GM12865 (cell line): ENCODE measurements at regions not wholly inside any gene's neighbourhood (a gene's known extent, or its start where the extent isn't known, plus 50 kb on each side); places are given as distances from the start of the nearest gene placed in this dataset.

Source experiments
- DNase-seq: peaks from one replicate; pipeline ENCODE4 v3.0.0; 2010; ENCODE audit warnings: low read depth
- H3K4me3 ChIP-seq: 2 replicates; pipeline ENCODE4 v1.5.1; 2011; ENCODE audit warnings: mild to moderate bottlenecking, low read depth, low read length, control low read depth
- TF ChIP-seq, protein P1 (sequence below): IDR thresholded peaks from 2 replicates; pipeline ENCODE4 v1.5.1; 2011; ENCODE audit warnings: low read length, control low read depth, low read depth, inconsistent platforms; ENCODE audit not compliant: insufficient read depth; ENCODE audit errors: missing control alignments

DNA sequence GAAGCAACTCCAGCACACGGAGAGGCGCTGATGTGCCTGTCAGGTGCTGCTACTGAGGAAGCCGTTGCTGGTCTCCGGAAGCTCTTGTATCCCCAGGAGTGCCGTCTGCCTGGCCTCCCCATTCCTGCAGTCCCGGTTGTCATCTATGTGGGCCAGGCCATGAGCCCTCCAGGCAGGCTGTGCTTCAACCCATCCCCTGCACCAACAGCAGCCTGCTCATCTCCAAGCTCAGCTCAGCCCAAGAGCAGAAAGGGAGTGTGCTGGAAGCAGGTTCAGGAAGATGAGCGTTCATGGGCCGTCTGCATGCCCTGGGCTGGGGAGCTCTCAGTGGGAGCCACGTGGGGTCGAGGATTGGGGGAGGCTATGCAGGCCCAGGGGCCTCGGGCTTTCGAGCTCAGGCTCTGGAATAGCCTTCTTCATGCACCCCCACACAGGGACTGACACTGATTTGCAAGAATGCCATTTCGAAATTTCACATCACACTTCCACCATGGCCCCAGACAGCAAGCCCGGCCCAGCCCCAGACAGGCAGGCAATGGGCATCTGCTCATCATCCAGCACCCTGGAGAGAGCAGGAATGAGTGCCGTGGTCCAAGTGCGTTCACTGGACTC, 164.5 kb downstream of the KIF26A start:
- H3K4me3 ChIP-seq, result no peak overlapping the region
- DNase-seq, result no peak
- TF ChIP-seq, protein P1, sequence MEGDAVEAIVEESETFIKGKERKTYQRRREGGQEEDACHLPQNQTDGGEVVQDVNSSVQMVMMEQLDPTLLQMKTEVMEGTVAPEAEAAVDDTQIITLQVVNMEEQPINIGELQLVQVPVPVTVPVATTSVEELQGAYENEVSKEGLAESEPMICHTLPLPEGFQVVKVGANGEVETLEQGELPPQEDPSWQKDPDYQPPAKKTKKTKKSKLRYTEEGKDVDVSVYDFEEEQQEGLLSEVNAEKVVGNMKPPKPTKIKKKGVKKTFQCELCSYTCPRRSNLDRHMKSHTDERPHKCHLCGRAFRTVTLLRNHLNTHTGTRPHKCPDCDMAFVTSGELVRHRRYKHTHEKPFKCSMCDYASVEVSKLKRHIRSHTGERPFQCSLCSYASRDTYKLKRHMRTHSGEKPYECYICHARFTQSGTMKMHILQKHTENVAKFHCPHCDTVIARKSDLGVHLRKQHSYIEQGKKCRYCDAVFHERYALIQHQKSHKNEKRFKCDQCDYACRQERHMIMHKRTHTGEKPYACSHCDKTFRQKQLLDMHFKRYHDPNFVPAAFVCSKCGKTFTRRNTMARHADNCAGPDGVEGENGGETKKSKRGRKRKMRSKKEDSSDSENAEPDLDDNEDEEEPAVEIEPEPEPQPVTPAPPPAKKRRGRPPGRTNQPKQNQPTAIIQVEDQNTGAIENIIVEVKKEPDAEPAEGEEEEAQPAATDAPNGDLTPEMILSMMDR, result no peak

DNA sequence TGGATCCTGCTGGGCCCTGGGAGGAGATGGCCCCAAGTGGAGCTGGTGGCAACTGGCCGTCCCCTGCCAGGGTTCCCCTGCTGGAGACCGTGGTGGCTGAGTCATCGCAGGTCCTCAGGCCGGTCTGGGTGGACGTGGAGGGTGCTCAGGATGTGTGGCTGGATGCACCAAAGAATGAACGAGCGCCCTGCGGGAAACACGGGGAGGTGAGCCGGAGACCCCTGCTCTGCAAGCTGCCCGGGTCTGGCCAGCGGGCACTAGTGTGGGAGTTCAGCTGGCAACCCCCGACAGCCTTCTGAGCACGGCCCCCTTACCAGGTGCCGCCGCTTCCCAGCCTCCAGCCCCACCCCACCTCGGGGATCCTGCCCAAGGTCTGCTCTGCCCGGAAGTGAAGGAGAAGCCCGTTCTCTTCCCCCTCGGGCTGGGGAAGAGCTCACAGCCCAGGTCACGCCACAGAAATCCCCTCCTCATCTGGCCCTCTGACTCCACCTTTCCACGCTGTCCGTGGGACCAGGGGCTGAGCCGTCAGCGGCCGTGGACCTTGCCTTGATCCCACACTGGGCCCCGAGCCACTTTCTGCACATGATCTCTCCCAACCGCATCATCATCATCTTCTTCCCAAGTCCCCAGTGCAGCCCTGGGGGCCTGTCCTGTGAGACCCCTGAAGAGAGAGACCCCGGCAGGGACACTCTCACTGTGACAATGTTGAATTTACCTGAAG, 165.5 kb downstream of the KIF26A start:
- no peak overlapping the region for H3K4me3 ChIP-seq
- TF ChIP-seq, protein P1, result no peak

DNA sequence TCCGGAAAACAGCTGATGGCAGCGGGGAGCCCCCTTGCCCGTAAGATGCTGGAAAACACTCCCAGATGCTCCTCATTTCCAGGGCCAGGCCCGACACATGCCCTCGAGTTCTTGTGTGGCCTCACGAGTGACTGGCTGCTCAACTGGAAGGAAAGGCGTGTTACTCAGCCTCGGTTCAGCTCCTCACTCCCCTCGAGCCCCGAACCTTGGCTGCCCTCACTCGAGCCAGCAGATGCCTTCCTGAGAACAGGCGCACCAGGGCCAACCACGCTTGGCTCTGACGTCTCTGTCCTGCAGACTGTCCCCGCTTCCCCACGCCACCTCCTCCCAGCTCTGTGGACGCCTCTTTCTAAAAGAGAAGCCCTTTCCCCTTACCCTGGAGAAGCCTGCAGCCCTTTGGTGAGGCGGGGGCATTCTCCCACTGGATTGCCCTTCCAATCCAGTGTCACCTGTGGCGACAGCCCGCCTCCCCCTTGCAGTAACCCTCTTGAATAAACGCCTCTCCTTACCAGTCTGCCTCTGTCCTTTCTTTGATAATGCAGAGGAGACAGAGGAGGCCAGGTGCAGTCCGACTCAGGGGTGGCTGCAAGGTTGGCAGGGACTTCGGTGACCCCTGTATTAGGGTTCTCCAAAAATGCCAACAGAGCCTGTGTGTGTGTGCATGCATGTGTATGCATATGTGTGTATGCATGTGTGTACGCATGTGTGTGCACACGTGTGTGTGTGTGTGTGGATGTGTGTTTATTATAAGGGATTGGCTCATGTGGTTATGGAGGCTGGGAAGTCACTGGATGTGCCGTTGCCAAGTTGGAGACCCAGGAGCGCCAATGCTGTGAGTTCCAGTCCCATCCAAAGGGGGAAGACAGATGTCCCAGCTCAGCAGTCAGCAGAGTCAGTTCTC, 166.3 kb downstream of the KIF26A start:
- TF ChIP-seq, protein P1, result no peak

More for the DNA sequence above, 165.5 kb downstream of the KIF26A start:
- no peak for DNase-seq

DNA sequence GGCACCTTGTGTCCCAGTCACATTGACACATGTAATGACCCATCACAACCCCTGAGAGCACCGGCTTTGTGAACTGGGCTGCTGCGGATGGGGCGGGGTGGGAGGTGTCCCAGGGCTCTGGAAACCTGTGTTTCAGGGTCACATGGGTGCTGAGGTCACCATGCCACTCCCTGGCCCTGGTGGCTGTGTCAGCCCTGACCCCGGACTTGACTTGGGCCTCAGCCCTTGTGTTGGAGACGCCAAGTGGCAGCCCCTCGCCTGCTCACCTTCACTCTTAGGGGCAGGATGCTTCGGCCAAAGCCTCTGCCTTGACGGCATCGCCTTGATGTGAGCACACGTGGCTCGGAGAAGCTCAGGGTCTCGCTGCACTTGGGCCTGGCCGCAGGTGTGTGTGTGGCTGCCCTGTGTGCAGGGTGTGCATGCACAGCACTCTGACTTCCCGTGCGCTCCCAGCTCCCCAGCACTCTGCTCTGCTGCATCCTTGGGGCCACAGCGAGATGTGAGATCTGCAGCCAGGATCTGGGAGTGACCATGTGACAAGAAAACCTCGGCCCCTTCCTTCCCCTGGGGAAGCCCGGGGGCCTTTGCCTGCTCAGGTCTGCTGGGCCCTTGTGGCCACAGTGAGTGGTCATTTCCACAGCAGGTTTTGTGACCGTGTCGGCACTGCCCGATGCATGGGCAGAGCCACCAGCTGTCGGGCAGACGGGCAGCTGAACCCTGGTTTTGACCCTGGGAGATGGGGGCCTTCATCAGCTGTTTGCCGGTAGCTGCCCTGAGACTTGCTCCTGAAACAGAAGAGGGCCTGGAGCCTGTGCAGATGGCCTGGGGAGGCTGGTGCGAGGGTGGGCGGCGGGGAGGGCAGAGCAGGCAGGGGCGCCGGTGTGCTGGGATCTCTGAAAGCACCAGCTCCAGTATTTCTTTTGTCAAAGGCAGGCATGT, 167.4 kb downstream of the KIF26A start:
- TF ChIP-seq, protein P1, result no peak
- no peak for DNase-seq
- no peak overlapping the region for H3K4me3 ChIP-seq

More for the DNA sequence above, 166.3 kb downstream of the KIF26A start:
- no peak overlapping the region for H3K4me3 ChIP-seq
- DNase-seq, result no peak

DNA sequence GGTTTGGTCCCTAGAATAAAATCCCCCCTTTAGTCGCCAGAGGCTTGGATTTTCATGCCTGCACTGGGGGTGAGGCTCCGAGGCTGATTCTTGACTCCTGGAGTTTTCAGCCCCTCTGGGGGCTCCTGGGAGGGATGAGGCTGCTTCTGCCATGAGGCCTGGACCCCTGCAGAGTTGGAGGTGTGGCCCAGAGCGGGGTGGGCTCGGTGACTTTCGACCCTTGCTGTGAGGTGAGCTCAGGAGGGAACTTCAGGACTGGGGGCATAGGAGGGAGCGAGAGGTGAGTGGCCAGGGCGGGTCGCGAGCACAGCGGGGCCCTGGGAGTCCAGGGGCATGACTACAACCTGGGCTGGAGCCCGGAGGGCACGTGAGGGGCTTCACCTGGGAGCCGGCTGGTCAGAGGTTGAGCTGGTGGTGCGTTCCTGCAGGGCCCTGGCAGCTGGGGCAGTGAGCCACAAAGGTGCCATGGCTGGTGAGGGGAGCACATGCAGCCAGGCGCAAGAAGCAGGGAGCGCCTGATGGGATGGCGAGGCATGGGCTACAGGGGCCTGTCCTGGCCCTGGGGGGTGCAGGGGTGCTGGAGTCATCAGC, 168.2 kb downstream of the KIF26A start:
- no peak for DNase-seq
- TF ChIP-seq, protein P1, result no peak
- H3K4me3 ChIP-seq, result no peak overlapping the region

- no peak for DNase-seq
- TF ChIP-seq, protein P1, result no peak
- no peak overlapping the region for H3K4me3 ChIP-seq
These were observed 168.8 kb downstream of the KIF26A start for GRCh38 chr14:104307246-104307626.
